Liver (tissue), 8 donors: ENCODE measurements at regions not wholly inside any gene's neighbourhood (a gene's known extent, or its start where the extent isn't known, plus 50 kb on each side); places are given as distances from the start of the nearest gene placed in this dataset.

Source experiments
- DNase-seq: peaks from one replicate; pipeline ENCODE4 v3.0.0-alpha.2; 2017; ENCODE audit warnings: low spot score
- H3K27ac ChIP-seq, 2 donors: one replicate each; pipeline ENCODE4 v1.7.0; 2013; ENCODE audit warnings: inconsistent platforms in 2 of 2, low read length in 2 of 2, control low read depth in 1 of 2, low read depth in 1 of 2, mild to moderate bottlenecking in 1 of 2
- H3K27me3 ChIP-seq, 4 donors: one replicate each; pipeline versions ENCODE4 v1.6.1 to v1.7.0; 2013; ENCODE audit warnings: low read length in 3 of 4, inconsistent platforms in 1 of 4, mild to moderate bottlenecking in 1 of 4, moderate library complexity in 1 of 4; ENCODE audit not compliant: control insufficient read depth in 4 of 4, insufficient read depth in 4 of 4
- H3K36me3 ChIP-seq, 4 donors: one replicate each; pipeline versions ENCODE4 v1.6.1 to v1.7.0; 2013; ENCODE audit warnings: low read length in 3 of 4, mild to moderate bottlenecking in 3 of 4, low read depth in 1 of 4, moderate library complexity in 1 of 4; ENCODE audit not compliant: control insufficient read depth in 4 of 4, insufficient read depth in 3 of 4
- H3K4me1 ChIP-seq, 4 donors: one replicate each; pipeline versions ENCODE4 v1.6.1 to v1.7.0; 2013; ENCODE audit warnings: low read length in 3 of 4, mild to moderate bottlenecking in 3 of 4, moderate library complexity in 1 of 4; ENCODE audit not compliant: control insufficient read depth in 4 of 4, insufficient read depth in 4 of 4
- H3K4me3 ChIP-seq, 3 donors: one replicate each; pipeline versions ENCODE4 v1.6.1 to v1.7.0; 2013; ENCODE audit warnings: low read length in 3 of 3, control low read depth in 1 of 3, low read depth in 1 of 3, mild to moderate bottlenecking in 1 of 3
- H3K9ac ChIP-seq, 2 donors: one replicate each; pipeline ENCODE4 v1.7.0; 2013; ENCODE audit warnings: low read length in 2 of 2, mild to moderate bottlenecking in 2 of 2, moderate library complexity in 2 of 2, control low read depth in 1 of 2, low read depth in 1 of 2
- H3K9me3 ChIP-seq, 4 donors: one replicate each; pipeline versions ENCODE4 v1.6.1 to v1.7.0; 2013; ENCODE audit warnings: low read length in 3 of 4; ENCODE audit not compliant: control insufficient read depth in 4 of 4
- ATF3 ChIP-seq: IDR thresholded peaks from 2 replicates; pipeline ENCODE4 v1.6.1; 2016; ENCODE audit warnings: antibody characterized with exemption
- CTCF ChIP-seq: fragments of 150-350 bp; IDR thresholded peaks from 2 replicates; pipeline ENCODE4 v1.5.1; 2017; ENCODE audit warnings: improper control_type of control experiment, low read depth, low read length; ENCODE audit not compliant: missing input control
- EGR1 ChIP-seq, 2 donors: IDR thresholded peaks; 2 replicates each; pipeline ENCODE4 v1.6.1; 2016 to 2018; ENCODE audit warnings: antibody characterized with exemption in 2 of 2, low read depth in 2 of 2
- FOXA1 ChIP-seq: IDR thresholded peaks from 2 replicates; pipeline ENCODE4 v1.6.1; 2016; ENCODE audit warnings: antibody characterized with exemption
- FOXA2 ChIP-seq: IDR thresholded peaks from 2 replicates; pipeline ENCODE4 v1.6.1; 2016; ENCODE audit warnings: antibody characterized with exemption
- GABPA ChIP-seq, 2 donors: IDR thresholded peaks in 1 of 2; conservative IDR thresholded peaks in 1 of 2; 2 replicates each; pipeline ENCODE4 v1.6.1; 2016; ENCODE audit warnings: antibody characterized with exemption in 2 of 2, mild to moderate bottlenecking in 1 of 2, moderate library complexity in 1 of 2
- HNF4A ChIP-seq, 2 donors: conservative IDR thresholded peaks; 2 replicates each; pipeline ENCODE4 v1.6.1; 2016; ENCODE audit warnings: antibody characterized with exemption in 2 of 2, mild to moderate bottlenecking in 2 of 2
- HNF4G ChIP-seq: IDR thresholded peaks from 2 replicates; pipeline ENCODE4 v1.6.1; 2016; ENCODE audit warnings: antibody characterized with exemption
- JUND ChIP-seq, 2 donors: IDR thresholded peaks; 2 replicates each; pipeline ENCODE4 v1.6.1; 2016; ENCODE audit warnings: antibody characterized with exemption in 2 of 2
- MAX ChIP-seq: IDR thresholded peaks from 2 replicates; pipeline ENCODE4 v1.6.1; 2016; ENCODE audit warnings: antibody characterized with exemption
- NR2F2 ChIP-seq: IDR thresholded peaks from 2 replicates; pipeline ENCODE4 v1.6.1; 2016; ENCODE audit warnings: antibody characterized with exemption
- RAD21 ChIP-seq, 2 donors: IDR thresholded peaks; 2 replicates each; pipeline ENCODE4 v1.6.1; 2016; ENCODE audit warnings: antibody characterized with exemption in 2 of 2, mild to moderate bottlenecking in 2 of 2
- REST ChIP-seq: IDR thresholded peaks from 2 replicates; pipeline ENCODE4 v1.6.1; 2016; ENCODE audit warnings: antibody characterized with exemption, mild to moderate bottlenecking
- RXRA ChIP-seq, 2 donors: IDR thresholded peaks; 2 replicates each; pipeline ENCODE4 v1.6.1; 2017 to 2018; ENCODE audit warnings: antibody characterized with exemption in 2 of 2, mild to moderate bottlenecking in 1 of 2
- SP1 ChIP-seq: IDR thresholded peaks from 2 replicates; pipeline ENCODE4 v1.6.1; 2018; ENCODE audit warnings: antibody characterized with exemption, mild to moderate bottlenecking
- TAF1 ChIP-seq: conservative IDR thresholded peaks from 2 replicates; pipeline ENCODE4 v1.6.1; 2016; ENCODE audit warnings: antibody characterized with exemption, mild to moderate bottlenecking
- YY1 ChIP-seq: IDR thresholded peaks from 2 replicates; pipeline ENCODE4 v1.6.1; 2016; ENCODE audit warnings: antibody characterized with exemption, mild to moderate bottlenecking
- ZBTB33 ChIP-seq: IDR thresholded peaks from 2 replicates; pipeline ENCODE4 v1.6.1; 2016; ENCODE audit warnings: antibody characterized with exemption
- WGBS: extraction: QIAGEN DNeasy Blood & Tissue Kit; methylation state at CpG from one replicate; pipeline ENCODE4 v1.1.7; 2013; 5-methylcytosine and 5-hydroxymethylcytosine counted together
- donor health status: healthy.
- donor health status: healthy.
- donor health status: healthy.
- donor health status: healthy.
- donor health status: healthy.

GRCh38 chr2:72036595-72036994 lies 111.1 kb downstream of the CYP26B1 start:
- H3K27ac ChIP-seq, result no peak overlapping the region
- no peak for TF ChIP-seq ZBTB33
- no peak for TF ChIP-seq EGR1 (IDR thresholded peaks at IDR 0.05; ENCODE audit: low read depth in 2 of 2)
- no peak for TF ChIP-seq MAX
- no peak for TF ChIP-seq YY1
- no peak for TF ChIP-seq RXRA (IDR thresholded peaks at IDR 0.05)
- TF ChIP-seq GABPA (IDR thresholded peaks at IDR 0.05 in 1 of 2, conservative IDR thresholded peaks at IDR 0.05 in 1 of 2), result no peak
- no peak for TF ChIP-seq SP1
- TF ChIP-seq RAD21 (IDR thresholded peaks at IDR 0.05), result no peak
- TF ChIP-seq FOXA1, result no peak
- no peak for TF ChIP-seq HNF4G
- no peak for TF ChIP-seq ATF3
- TF ChIP-seq JUND (IDR thresholded peaks at IDR 0.05), result no peak
- no peak for TF ChIP-seq FOXA2
- TF ChIP-seq HNF4A (conservative IDR thresholded peaks at IDR 0.05), result no peak
- no peak for TF ChIP-seq REST
- TF ChIP-seq NR2F2, result no peak
- no peak for TF ChIP-seq TAF1
- no peak for TF ChIP-seq CTCF
- DNase-seq, result no peak
- no peaks in the 10 kb centered on the region for H3K36me3 ChIP-seq
- H3K27me3 ChIP-seq, result no peaks in the 10 kb centered on the region
- no peak overlapping the region for H3K4me3 ChIP-seq
- 97% methylated on average over 6 of the region's 6 CpGs for WGBS
- no peaks in the 10 kb centered on the region for H3K4me1 ChIP-seq
- H3K9ac ChIP-seq, result no peak overlapping the region
- no peaks in the 10 kb centered on the region for H3K9me3 ChIP-seq

GRCh38 chr2:72036173-72036545 lies 111.5 kb downstream of the CYP26B1 start:
- no peaks in the 10 kb centered on the region for H3K4me1 ChIP-seq
- no peak overlapping the region for H3K4me3 ChIP-seq
- no peaks in the 10 kb centered on the region for H3K27me3 ChIP-seq
- 91% methylated on average over 3 of the region's 3 CpGs for WGBS
- no peak for DNase-seq
- no peak overlapping the region for H3K27ac ChIP-seq
- no peaks in the 10 kb centered on the region for H3K9me3 ChIP-seq
- H3K36me3 ChIP-seq, result no peaks in the 10 kb centered on the region
- TF ChIP-seq FOXA1, result no peak
- TF ChIP-seq EGR1 (IDR thresholded peaks at IDR 0.05; ENCODE audit: low read depth in 2 of 2), result no peak
- TF ChIP-seq CTCF, result no peak
- no peak for TF ChIP-seq GABPA (IDR thresholded peaks at IDR 0.05 in 1 of 2, conservative IDR thresholded peaks at IDR 0.05 in 1 of 2)
- no peak for TF ChIP-seq YY1
- H3K9ac ChIP-seq, result no peak overlapping the region
